K562 (cell line): ENCODE measurements at regions not wholly inside any gene's neighbourhood (a gene's known extent, or its start where the extent isn't known, plus 50 kb on each side); places are given as distances from the start of the nearest gene placed in this dataset.

Experiments used
- ATAC-seq: fragments of 200-7000 bp; cut with Tn5 transposase; 3 replicates; pipeline ENCODE4 v1.9.1; 2020; ENCODE audit warnings: moderate library complexity
- BruUV-seq: library from RNA; stranded (reverse); fragments of 400-500 nt; replicated peaks from 2 replicates; lab custom pipeline; 2021; lab: Mats Ljungman, UMichigan
- CTCF ChIA-PET: fragments of 300-600 bp; formaldehyde crosslinking; extraction: SDS; loops from one replicate; lab custom pipeline; 2021; ENCODE audit warnings: low intra/inter-chr PET ratio; lab: Yijun Ruan, JAX
- POLR2A ChIA-PET: fragments of 300-600, 350-650 bp; sonication (Branson Sonifier 250); formaldehyde crosslinking; extraction: SDS; loops from one replicate; lab custom pipeline; 2021; ENCODE audit warnings: antibody characterized with exemption, inconsistent platforms; lab: Yijun Ruan, JAX
- DNase-seq, 4 experiments: peaks; one replicate each; pipeline versions ENCODE4 v3.0.0 to v3.0.0-alpha.2; 2011 to 2018; ENCODE audit warnings: low spot score in 3 of 4, mixed read lengths in 3 of 4; ENCODE audit errors: extremely low read depth in 1 of 4
- FAIRE-seq: peaks from 2 replicates; lab custom pipeline; 2011; peaks lifted over from hg19 to GRCh38; lab: Jason Lieb, UNC
- H2AFZ ChIP-seq: 2 replicates; pipeline ENCODE4 v1.6.0; 2011; ENCODE audit warnings: low read depth, low read length, control low read depth, inconsistent platforms
- H3K27ac ChIP-seq: fragments of 200-600 bp; 3 replicates; pipeline ENCODE4 v1.8.0; 2011; ENCODE audit warnings: low read depth, mild to moderate bottlenecking, control low read depth, inconsistent platforms, low read length, moderate library complexity, mixed read lengths; ENCODE audit errors: extremely low read depth
- H3K27me3 ChIP-seq, 2 experiments: fragments of 300-600 bp in 1 of 2; 2 replicates in 1 of 2; 3 replicates in 1 of 2; pipeline versions ENCODE4 v1.6.0 to v1.8.0; 2011; ENCODE audit warnings: inconsistent platforms in 2 of 2, low read length in 2 of 2, mild to moderate bottlenecking in 1 of 2, mixed read lengths in 1 of 2, moderate library complexity in 1 of 2; ENCODE audit not compliant: control insufficient read depth in 2 of 2, insufficient read depth in 2 of 2
- H3K36me3 ChIP-seq: fragments of 300-600 bp; 3 replicates; pipeline ENCODE4 v1.8.0; 2011; ENCODE audit warnings: mild to moderate bottlenecking, low read length, inconsistent platforms; ENCODE audit not compliant: control insufficient read depth, insufficient read depth
- H3K4me1 ChIP-seq, 2 experiments: fragments of 200-600 bp in 1 of 2; replicated peaks in 1 of 2; 2 replicates in 1 of 2; 3 replicates in 1 of 2; pipeline versions ENCODE4 v1.5.1 to v1.8.0; 2011; ENCODE audit warnings: inconsistent platforms in 2 of 2, low read length in 2 of 2, mild to moderate bottlenecking in 1 of 2, mixed read lengths in 1 of 2, moderate library complexity in 1 of 2; ENCODE audit not compliant: control insufficient read depth in 2 of 2, insufficient read depth in 2 of 2
- H3K4me2 ChIP-seq: 2 replicates; pipeline ENCODE4 v1.6.1; 2011; ENCODE audit warnings: low read length, control low read depth, inconsistent platforms, mixed read lengths; ENCODE audit not compliant: insufficient read depth
- H3K4me3 ChIP-seq: fragments of 200-600 bp; sonication (generic), shearing (Covaris generic); 2 replicates; pipeline ENCODE4 v1.5.1; 2016; ENCODE audit warnings: control low read depth, inconsistent platforms
- H3K79me2 ChIP-seq: fragments of 200-600 bp; 3 replicates; pipeline ENCODE4 v1.8.0; 2011; ENCODE audit warnings: low read length, inconsistent platforms; ENCODE audit not compliant: control insufficient read depth, insufficient read depth
- H3K9ac ChIP-seq, 2 experiments: 2 replicates each; pipeline versions ENCODE4 v1.6.0 to v1.6.1; 2011; ENCODE audit warnings: low read depth in 2 of 2, low read length in 2 of 2, control low read depth in 1 of 2, inconsistent platforms in 1 of 2, mild to moderate bottlenecking in 1 of 2, mixed read lengths in 1 of 2; ENCODE audit not compliant: insufficient read depth in 1 of 2
- H3K9me1 ChIP-seq: one replicate; pipeline ENCODE4 v1.6.0; 2011; ENCODE audit warnings: inconsistent platforms, mild to moderate bottlenecking, low read length, moderate library complexity; ENCODE audit not compliant: control insufficient read depth, insufficient read depth
- H3K9me3 ChIP-seq: replicated peaks from 2 replicates; pipeline ENCODE4 v1.5.1; 2011; ENCODE audit warnings: low read depth, low read length, inconsistent platforms; ENCODE audit not compliant: control insufficient read depth, insufficient read depth
- H4K20me1 ChIP-seq: replicated peaks from 2 replicates; pipeline ENCODE4 v1.6.1; 2011; ENCODE audit warnings: low read length, inconsistent platforms, mixed read lengths; ENCODE audit not compliant: control insufficient read depth, insufficient read depth
- ARHGAP35 ChIP-seq: fragments of 450-650 bp; IDR thresholded peaks from 2 replicates; pipeline ENCODE4 v1.6.1; 2018; ENCODE audit not compliant: partially characterized antibody
- DPF2 ChIP-seq: fragments of 450-650 bp; IDR thresholded peaks from 2 replicates; pipeline ENCODE4 v1.6.1; 2016
- ETV1 ChIP-seq: fragments of 450-650 bp; conservative IDR thresholded peaks from 2 replicates; pipeline ENCODE4 v1.6.1; 2016; ENCODE audit warnings: missing genetic modification characterization, control low read depth, low read depth, missing compliant biosample characterization
- KHSRP ChIP-seq: fragments of 450-650 bp; IDR thresholded peaks from 2 replicates; pipeline ENCODE4 v1.6.1; 2017
- POLR3A ChIP-seq: IDR thresholded peaks from 2 replicates; pipeline ENCODE4 v1.6.1; 2011; ENCODE audit warnings: borderline replicate concordance, mild to moderate bottlenecking, moderate library complexity; ENCODE audit not compliant: insufficient read length, insufficient read depth; ENCODE audit errors: extremely low read depth
- RBM39 ChIP-seq: fragments of 200-400 bp; formaldehyde crosslinking; optimal IDR thresholded peaks from 2 replicates; pipeline ENCODE3; 2018; ENCODE audit warnings: low read depth, low read length
- SMARCB1 ChIP-seq: IDR thresholded peaks from 2 replicates; pipeline ENCODE4 v1.6.1; 2011; ENCODE audit warnings: improper control_type of control experiment, low read depth; ENCODE audit not compliant: insufficient read length
- ZNF253 ChIP-seq: fragments of 250-450 bp; sonication (Bioruptor Pico); conservative IDR thresholded peaks from 2 replicates; pipeline ENCODE4 v1.6.1; 2021; ENCODE audit warnings: mild to moderate bottlenecking
- ZNF354B ChIP-seq: fragments of 250-450 bp; sonication (Bioruptor Pico); IDR thresholded peaks from 2 replicates; pipeline ENCODE4 v1.4.0; 2020
- ZNF785 ChIP-seq: fragments of 250-450 bp; sonication (Bioruptor Pico); IDR thresholded peaks from 2 replicates; pipeline ENCODE4 v1.4.0; 2020; ENCODE audit warnings: mild to moderate bottlenecking
- in situ Hi-C: fragments of 300-500 bp; cut with MboI; formaldehyde crosslinking; loops from 4 replicates; pipeline ENCODE4 v1.15.0; 2018; ENCODE audit warnings: inconsistent platforms, mixed read lengths
- intact Hi-C: fragments of 100-400 bp; cut with micrococcal nuclease; formaldehyde crosslinking; loops from 2 replicates; pipeline ENCODE4 v1.14.2; 2022
- TF ChIP-seq, protein P1 (sequence below): sonication (generic); formaldehyde crosslinking; IDR thresholded peaks from 2 replicates; pipeline ENCODE4 v1.8.0; 2023; ENCODE audit warnings: mild to moderate bottlenecking, missing genetic modification reagents
- TF ChIP-seq, protein P2 (sequence below): fragments of 150-350 bp; conservative IDR thresholded peaks from 2 replicates; pipeline ENCODE4 v1.6.1; 2014; ENCODE audit warnings: low read length
- TF ChIP-seq, protein P3 (sequence below): fragments of 450-650 bp; formaldehyde crosslinking; IDR thresholded peaks from 2 replicates; pipeline ENCODE4 v1.4.0; 2020; ENCODE audit warnings: mild to moderate bottlenecking, mixed read lengths

DNA sequence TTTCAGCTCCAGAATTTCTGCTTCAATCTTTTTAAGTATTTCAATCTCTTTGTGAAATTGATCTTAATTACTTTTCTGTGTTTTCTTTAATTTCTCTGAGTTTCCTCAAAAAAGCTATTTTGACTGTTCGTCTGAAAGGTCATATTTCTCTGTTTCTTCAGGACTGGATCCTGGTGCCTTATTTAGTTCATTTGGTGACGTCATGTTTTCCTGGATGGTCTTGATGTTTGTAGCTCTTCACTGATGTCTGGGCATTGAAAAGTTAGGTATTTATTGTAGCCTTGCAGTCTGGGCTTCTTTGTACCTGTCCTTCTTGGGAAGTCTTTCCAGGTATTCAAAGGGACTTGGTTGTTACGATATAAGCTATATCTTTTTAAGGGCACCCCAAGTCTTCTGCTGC is 998.7 kb downstream of the NCAM2 start (continued):
- no peak for TF ChIP-seq SMARCB1
- TF ChIP-seq, all 486 proteins: peak for 2

DNA sequence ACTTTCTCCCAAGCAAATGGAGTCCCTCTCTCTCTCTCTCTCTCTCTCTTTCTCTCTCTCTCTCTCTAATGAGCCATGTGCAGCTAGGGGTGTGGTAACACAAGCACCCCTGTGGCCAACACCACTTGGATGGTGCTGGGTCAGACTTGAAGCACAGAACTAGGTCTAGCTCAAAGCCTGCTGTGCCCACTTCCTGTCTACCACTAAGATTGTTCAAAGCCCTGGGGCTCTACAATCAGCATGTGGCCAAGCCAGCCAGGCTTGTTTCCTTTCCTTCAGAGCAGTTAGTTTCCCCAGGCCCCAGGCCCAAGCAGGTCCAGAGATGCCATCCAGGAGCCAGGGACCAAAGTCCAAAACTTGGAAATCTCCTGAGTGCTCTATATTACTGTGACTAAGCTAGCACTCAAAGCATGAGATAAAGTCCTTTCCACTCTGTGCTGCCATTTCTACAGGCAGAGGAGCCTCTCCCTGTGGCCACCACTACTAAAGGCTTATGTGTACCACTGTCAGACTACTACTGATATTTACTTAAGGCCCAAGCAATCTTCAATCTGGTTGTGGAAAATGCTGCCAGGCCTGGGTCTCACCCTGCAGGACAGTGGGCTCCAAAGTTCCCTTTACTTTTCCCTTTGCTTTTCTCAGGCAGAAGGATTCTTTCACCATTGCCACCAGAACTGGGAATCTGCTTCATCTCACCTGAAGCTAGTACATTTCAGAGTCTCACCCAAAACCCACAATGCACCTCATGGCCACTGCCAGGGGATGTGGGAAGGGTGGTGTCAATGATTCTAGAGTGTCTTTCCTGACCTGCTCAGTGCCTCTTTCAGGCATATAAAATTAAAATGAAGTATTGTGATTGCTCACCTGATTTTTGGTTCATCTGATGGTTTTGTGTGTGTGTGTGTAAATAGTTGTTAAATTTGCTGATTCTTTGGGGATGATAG is 999.5 kb downstream of the NCAM2 start:
- H2AFZ ChIP-seq = no peak overlapping the region
- intact Hi-C loops = no loop called here
- DNase-seq = no peak
- no peak overlapping the region for H3K4me3 ChIP-seq
- no peak overlapping the region for H3K4me2 ChIP-seq
- no peaks in the 10 kb centered on the region for H3K4me1 ChIP-seq
- POLR2A ChIA-PET = interaction anchor here (0.7 kb wide), 1 partner anchor 1274 kb away, joined by 3 read pairs; no protein-coding TSS in a partner anchor
- CTCF ChIA-PET = no interaction called here
- H3K27me3 ChIP-seq = no peaks in the 10 kb centered on the region
- no peak for ATAC-seq
- no peaks in the 10 kb centered on the region for H3K79me2 ChIP-seq
- no peaks in the 10 kb centered on the region for H3K9me1 ChIP-seq
- no peaks in the 10 kb centered on the region for H3K9me3 ChIP-seq
- in situ Hi-C loops = no loop called here
- no peak for FAIRE-seq
- no peak overlapping the region for H3K9ac ChIP-seq
- BruUV-seq = no TSS peak
- no peak overlapping the region for H3K27ac ChIP-seq
- H4K20me1 ChIP-seq = no peaks in the 10 kb centered on the region
- H3K36me3 ChIP-seq = no peaks in the 10 kb centered on the region
- TF ChIP-seq, protein P1, sequence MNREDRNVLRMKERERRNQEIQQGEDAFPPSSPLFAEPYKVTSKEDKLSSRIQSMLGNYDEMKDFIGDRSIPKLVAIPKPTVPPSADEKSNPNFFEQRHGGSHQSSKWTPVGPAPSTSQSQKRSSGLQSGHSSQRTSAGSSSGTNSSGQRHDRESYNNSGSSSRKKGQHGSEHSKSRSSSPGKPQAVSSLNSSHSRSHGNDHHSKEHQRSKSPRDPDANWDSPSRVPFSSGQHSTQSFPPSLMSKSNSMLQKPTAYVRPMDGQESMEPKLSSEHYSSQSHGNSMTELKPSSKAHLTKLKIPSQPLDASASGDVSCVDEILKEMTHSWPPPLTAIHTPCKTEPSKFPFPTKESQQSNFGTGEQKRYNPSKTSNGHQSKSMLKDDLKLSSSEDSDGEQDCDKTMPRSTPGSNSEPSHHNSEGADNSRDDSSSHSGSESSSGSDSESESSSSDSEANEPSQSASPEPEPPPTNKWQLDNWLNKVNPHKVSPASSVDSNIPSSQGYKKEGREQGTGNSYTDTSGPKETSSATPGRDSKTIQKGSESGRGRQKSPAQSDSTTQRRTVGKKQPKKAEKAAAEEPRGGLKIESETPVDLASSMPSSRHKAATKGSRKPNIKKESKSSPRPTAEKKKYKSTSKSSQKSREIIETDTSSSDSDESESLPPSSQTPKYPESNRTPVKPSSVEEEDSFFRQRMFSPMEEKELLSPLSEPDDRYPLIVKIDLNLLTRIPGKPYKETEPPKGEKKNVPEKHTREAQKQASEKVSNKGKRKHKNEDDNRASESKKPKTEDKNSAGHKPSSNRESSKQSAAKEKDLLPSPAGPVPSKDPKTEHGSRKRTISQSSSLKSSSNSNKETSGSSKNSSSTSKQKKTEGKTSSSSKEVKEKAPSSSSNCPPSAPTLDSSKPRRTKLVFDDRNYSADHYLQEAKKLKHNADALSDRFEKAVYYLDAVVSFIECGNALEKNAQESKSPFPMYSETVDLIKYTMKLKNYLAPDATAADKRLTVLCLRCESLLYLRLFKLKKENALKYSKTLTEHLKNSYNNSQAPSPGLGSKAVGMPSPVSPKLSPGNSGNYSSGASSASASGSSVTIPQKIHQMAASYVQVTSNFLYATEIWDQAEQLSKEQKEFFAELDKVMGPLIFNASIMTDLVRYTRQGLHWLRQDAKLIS (CRISPR knock-in tag) = no peak
- TF ChIP-seq KHSRP (no peak), ARHGAP35 (no peak), ZNF253 (no peak), DPF2 (no peak), ETV1 (tag) (no peak), RBM39 (no peak), POLR3A (no peak), ZNF354B (CRISPR knock-in tag) (no peak), ZNF785 (CRISPR knock-in tag) (no peak)
- TF ChIP-seq, protein P2, sequence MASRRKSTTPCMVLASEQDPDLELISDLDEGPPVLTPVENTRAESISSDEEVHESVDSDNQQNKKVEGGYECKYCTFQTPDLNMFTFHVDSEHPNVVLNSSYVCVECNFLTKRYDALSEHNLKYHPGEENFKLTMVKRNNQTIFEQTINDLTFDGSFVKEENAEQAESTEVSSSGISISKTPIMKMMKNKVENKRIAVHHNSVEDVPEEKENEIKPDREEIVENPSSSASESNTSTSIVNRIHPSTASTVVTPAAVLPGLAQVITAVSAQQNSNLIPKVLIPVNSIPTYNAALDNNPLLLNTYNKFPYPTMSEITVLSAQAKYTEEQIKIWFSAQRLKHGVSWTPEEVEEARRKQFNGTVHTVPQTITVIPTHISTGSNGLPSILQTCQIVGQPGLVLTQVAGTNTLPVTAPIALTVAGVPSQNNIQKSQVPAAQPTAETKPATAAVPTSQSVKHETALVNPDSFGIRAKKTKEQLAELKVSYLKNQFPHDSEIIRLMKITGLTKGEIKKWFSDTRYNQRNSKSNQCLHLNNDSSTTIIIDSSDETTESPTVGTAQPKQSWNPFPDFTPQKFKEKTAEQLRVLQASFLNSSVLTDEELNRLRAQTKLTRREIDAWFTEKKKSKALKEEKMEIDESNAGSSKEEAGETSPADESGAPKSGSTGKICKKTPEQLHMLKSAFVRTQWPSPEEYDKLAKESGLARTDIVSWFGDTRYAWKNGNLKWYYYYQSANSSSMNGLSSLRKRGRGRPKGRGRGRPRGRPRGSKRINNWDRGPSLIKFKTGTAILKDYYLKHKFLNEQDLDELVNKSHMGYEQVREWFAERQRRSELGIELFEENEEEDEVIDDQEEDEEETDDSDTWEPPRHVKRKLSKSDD = no peak
- TF ChIP-seq, protein P3, sequence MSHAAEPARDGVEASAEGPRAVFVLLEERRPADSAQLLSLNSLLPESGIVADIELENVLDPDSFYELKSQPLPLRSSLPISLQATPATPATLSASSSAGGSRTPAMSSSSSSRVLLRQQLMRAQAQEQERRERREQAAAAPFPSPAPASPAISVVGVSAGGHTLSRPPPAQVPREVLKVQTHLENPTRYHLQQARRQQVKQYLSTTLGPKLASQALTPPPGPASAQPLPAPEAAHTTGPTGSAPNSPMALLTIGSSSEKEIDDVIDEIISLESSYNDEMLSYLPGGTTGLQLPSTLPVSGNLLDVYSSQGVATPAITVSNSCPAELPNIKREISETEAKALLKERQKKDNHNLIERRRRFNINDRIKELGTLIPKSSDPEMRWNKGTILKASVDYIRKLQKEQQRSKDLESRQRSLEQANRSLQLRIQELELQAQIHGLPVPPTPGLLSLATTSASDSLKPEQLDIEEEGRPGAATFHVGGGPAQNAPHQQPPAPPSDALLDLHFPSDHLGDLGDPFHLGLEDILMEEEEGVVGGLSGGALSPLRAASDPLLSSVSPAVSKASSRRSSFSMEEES (CRISPR knock-in tag) = no peak
